Cardiac muscle cell (in vitro differentiated cells and primary cell): ENCODE measurements at regions not wholly inside any gene's neighbourhood (a gene's known extent, or its start where the extent isn't known, plus 50 kb on each side); places are given as distances from the start of the nearest gene placed in this dataset.
A peak's percentile ranks its signal among the peaks of the same experiment; 100 is the strongest.

Experiments used
- DNase-seq, 2 donors: peaks; one replicate each; pipeline versions ENCODE4 v3.0.0 to v3.0.0-alpha.2; 2010 to 2017; ENCODE audit warnings: low read depth in 1 of 2, low spot score in 1 of 2
- H3K27ac ChIP-seq: fragments of 200-600 bp; sonication (generic); 2 replicates; pipeline ENCODE4 v1.5.1; 2016
- H3K27me3 ChIP-seq: fragments of 200-600 bp; sonication (generic); 2 replicates; pipeline ENCODE4 v1.6.0; 2016; ENCODE audit warnings: control low read depth
- H3K36me3 ChIP-seq: fragments of 200-600 bp; sonication (generic); 2 replicates; pipeline ENCODE4 v1.5.1; 2016; ENCODE audit warnings: control low read depth
- H3K4me1 ChIP-seq: fragments of 200-600 bp; sonication (generic); 2 replicates; pipeline ENCODE4 v1.8.1; 2017; ENCODE audit warnings: low read depth, mild to moderate bottlenecking, mixed run types
- H3K4me3 ChIP-seq: fragments of 200-600 bp; sonication (generic); 2 replicates; pipeline ENCODE4 v1.5.1; 2016; ENCODE audit warnings: mild to moderate bottlenecking
- H3K9me3 ChIP-seq: fragments of 200-600 bp; sonication (generic); 2 replicates; pipeline ENCODE4 v1.5.1; 2017; ENCODE audit warnings: low read depth, mild to moderate bottlenecking, control low read depth
- TF ChIP-seq, protein P1 (sequence below): IDR thresholded peaks from 2 replicates; pipeline ENCODE4 v1.5.1; 2012; ENCODE audit warnings: low read depth, mild to moderate bottlenecking, low read length

DNA sequence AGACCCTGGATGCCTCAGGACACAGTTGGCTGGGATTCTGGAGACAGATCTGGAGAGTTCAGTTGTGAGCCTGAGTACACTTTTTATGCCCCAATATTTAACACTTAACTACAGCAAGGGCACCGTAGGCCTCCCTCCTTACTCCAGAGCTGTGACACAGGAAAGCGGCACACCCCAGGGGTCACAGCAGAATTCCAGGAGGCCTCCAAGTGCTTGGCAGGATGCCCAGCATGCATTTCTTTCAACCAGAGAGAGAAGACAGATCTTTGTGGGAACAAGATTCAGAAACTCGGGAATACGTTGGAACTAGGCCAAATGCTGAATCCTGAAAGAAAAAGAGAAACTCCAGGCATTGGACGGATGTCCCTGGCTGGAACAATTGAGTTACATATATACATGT lies 199.2 kb upstream of the NT5C1B start:
- peak; percentile 49 to 89 for DNase-seq
- TF ChIP-seq, protein P1, sequence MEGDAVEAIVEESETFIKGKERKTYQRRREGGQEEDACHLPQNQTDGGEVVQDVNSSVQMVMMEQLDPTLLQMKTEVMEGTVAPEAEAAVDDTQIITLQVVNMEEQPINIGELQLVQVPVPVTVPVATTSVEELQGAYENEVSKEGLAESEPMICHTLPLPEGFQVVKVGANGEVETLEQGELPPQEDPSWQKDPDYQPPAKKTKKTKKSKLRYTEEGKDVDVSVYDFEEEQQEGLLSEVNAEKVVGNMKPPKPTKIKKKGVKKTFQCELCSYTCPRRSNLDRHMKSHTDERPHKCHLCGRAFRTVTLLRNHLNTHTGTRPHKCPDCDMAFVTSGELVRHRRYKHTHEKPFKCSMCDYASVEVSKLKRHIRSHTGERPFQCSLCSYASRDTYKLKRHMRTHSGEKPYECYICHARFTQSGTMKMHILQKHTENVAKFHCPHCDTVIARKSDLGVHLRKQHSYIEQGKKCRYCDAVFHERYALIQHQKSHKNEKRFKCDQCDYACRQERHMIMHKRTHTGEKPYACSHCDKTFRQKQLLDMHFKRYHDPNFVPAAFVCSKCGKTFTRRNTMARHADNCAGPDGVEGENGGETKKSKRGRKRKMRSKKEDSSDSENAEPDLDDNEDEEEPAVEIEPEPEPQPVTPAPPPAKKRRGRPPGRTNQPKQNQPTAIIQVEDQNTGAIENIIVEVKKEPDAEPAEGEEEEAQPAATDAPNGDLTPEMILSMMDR = no peak
- Histone ChIP-seq H3K27ac (no peak overlapping the region), H3K4me1 (peaks cover 8% of the 10 kb centered on the region), H3K27me3 (no peaks in the 10 kb centered on the region), H3K4me3 (no peak overlapping the region), H3K36me3 (no peaks in the 10 kb centered on the region), H3K9me3 (no peaks in the 10 kb centered on the region)

DNA sequence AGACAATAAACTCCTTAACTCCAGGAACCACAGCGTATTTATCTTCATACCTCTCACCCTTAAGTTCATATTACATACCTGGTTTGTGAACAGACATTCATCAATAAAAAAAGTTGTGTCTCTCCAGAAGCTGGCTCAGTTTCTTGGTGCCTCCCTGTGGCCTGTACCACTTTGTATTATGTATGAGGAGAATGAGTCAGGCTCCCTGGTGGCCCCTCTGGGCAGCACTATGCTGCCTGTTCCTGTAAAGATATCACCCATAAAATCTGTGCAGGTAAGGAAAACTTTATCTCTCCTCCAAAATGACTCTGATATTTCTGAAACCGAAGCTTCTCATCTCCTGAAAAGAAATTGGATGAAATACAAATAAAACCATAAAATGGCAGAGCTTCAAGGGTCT lies 198.4 kb upstream of the NT5C1B start:
- Histone ChIP-seq H3K27ac (no peak overlapping the region), H3K4me1 (peaks cover 8% of the 10 kb centered on the region), H3K36me3 (no peaks in the 10 kb centered on the region), H3K27me3 (no peaks in the 10 kb centered on the region), H3K4me3 (no peak overlapping the region), H3K9me3 (no peaks in the 10 kb centered on the region)
- TF ChIP-seq, protein P1 = no peak
- no peak for DNase-seq

DNA sequence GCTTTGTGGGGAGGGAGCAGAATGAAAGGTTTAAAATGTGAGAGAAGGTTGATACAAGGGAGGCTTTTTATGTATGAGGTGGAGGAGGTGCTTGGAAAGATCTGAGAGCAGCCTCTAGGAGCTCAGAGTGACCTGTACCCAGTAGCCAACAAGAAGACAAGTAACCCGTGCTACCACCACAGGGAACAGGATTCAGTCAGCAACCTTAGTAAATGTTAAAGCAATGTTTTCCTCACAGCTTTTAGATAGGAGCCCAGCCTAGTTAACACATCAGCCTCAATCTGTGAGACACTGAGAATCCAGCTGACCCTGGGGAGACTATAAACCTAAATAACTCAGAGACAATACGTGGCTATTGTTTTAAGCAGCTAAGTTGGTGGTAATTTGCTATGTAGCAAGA lies 194.9 kb upstream of the NT5C1B start:
- H3K4me1 ChIP-seq = no peaks in the 10 kb centered on the region
- H3K36me3 ChIP-seq = no peaks in the 10 kb centered on the region
- no peak for DNase-seq
- no peak overlapping the region for H3K27ac ChIP-seq
- H3K27me3 ChIP-seq = no peaks in the 10 kb centered on the region
- H3K9me3 ChIP-seq = no peaks in the 10 kb centered on the region
- TF ChIP-seq, protein P1 = no peak
- H3K4me3 ChIP-seq = no peak overlapping the region

DNA sequence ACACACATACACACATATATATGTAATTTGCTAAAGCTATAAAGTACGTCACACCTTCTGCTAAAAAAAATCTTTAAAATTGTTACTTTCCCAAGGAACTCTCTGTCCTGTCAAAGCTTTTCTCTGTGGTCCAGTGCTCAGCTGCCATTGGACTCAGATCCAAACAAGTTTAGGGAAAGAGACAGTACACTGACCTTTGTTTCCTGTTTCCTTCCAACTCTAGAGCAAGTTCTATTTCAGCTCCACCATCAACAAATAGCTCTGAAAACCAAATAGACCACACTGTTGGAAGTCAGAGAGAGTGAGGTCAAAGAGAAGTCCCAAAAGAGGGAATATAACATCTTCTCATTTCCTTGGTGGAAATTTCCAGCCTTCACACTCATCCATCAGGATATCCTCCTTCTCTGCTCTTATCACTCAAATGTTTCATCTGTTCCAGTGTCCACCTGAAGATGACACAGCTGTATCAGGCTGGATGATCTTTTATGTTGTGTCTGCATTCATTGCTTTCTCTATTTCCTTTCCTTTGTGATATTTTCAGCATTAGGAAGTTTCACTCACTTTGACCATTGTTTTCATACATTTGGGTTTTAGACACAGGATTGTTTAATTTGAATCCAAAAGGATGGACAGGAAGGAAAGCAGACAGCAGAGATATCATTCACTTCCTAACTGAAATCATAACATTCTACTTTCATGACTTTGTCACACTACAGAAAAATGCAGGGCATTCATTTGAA lies 192.3 kb upstream of the NT5C1B start:
- no peaks in the 10 kb centered on the region for H3K27me3 ChIP-seq

DNA sequence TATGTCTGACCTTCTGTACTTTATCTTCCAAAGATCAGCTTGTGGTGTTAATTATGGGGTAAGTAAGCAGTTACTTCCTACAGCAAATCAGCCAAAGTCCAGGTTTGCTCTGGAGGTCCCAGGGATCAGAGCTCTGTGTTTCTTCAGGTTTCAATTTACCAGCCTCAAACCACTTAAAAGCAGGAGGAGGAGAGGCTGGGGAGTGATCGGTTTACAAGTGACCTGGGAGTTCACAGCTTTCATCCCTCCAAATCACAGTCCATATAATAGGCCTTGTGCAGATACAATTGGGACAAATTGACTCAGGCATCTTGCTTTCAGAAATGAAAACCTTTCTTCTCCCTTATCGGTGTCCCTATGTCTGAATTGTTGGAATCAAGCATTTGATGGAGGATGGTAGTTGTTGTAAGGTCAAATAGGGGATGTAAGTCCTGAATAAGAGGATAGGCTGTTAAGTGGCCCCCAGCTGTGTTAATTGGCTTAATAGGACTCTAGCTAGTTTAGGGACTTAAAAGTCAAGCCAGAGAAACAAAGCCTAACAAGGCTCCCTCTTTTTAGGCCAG lies 188.0 kb upstream of the NT5C1B start:
- H3K27me3 ChIP-seq = no peaks in the 10 kb centered on the region
- peak in 1 of 2 donors; percentile 74 for DNase-seq
- H3K9me3 ChIP-seq = no peaks in the 10 kb centered on the region
- no peak overlapping the region for H3K4me3 ChIP-seq
- peak overlapping the region; percentile 76 for H3K27ac ChIP-seq
- H3K36me3 ChIP-seq = no peaks in the 10 kb centered on the region
- TF ChIP-seq, protein P1 = no peak
- peaks cover 19% of the 10 kb centered on the region for H3K4me1 ChIP-seq

More for the DNA sequence above, 192.3 kb upstream of the NT5C1B start:
- Histone ChIP-seq H3K9me3 (no peaks in the 10 kb centered on the region), H3K36me3 (no peaks in the 10 kb centered on the region), H3K4me1 (peaks cover 13% of the 10 kb centered on the region), H3K4me3 (no peak overlapping the region), H3K27ac (no peak overlapping the region)
- no peak for DNase-seq
- TF ChIP-seq, protein P1 = no peak
